ENCODE measurements at regions not wholly inside any gene's neighbourhood (a gene's known extent, or its start where the extent isn't known, plus 50 kb on each side); places are given as distances from the start of the nearest gene placed in this dataset.

DNA sequence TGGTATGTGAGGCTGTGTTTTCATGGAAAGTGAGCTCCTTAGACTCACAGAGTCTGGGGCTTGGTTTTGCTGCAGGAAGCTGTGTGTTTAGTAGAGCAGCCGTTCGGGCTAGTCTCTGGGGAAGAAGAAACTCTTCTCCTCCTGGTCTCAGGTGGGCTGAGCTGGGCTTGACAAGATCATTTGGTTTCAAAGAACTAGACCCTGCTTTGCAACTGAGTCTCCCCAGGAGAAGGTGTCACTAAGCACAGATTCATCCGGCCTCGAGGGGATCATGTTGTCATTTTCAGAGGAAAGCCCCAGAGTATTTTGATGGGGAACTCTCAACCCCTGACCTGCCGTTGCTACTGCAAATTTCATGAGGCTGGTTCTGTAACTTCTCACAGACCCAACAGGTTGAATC, 188.5 kb downstream of the FAM43A start:
- ChIA-PET POLR2A (no interaction called here), CTCF (no interaction called here)
- Mint-ChIP-seq H3K4me1 (ENCODE audit: insufficient read depth, unreplicated experiment) (peaks cover 28% of the 10 kb centered on the region), H3K27ac (ENCODE audit: low read depth, unreplicated experiment) (no peak overlapping the region), H3K36me3 (ENCODE audit: insufficient read depth, unreplicated experiment) (peaks cover 6% of the 10 kb centered on the region), H3K27me3 (ENCODE audit: insufficient read depth, unreplicated experiment) (no peaks in the 10 kb centered on the region), H3K9me3 (ENCODE audit: unreplicated experiment) (no peaks in the 10 kb centered on the region), H3K4me3 (ENCODE audit: unreplicated experiment) (no peak overlapping the region)
- BruUV-seq (replicated peaks), result no TSS peak
- intact Hi-C loops (cut with micrococcal nuclease), result no loop called here
- TF ChIP-seq CTCF (IDR thresholded peaks at IDR 0.05; ENCODE audit: unreplicated experiment), result no peak
- no peak for DNase-seq (ENCODE audit: unreplicated experiment)

DNA sequence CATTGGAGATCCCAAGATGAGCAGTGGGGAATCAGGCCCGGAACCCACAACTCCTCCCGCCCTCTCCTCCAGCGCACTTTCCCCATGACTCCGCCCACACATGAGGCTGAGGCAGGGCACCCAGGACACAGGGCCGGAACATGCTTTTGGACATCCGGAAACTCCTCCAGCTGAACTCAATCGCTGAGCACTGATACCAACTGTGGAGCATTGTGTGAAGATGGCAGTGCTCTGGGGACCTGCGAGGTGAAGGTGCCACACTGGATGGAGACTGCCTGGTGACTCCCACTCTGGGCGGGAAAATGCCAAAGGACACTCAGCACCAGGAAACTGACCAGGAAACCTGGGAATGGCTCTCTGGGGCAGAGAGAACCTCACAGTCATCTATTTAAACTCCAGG, 189.1 kb downstream of the FAM43A start:
- TF ChIP-seq CTCF (IDR thresholded peaks at IDR 0.05; ENCODE audit: unreplicated experiment), result no peak
- Mint-ChIP-seq H3K4me1 (ENCODE audit: insufficient read depth, unreplicated experiment) (peaks cover 27% of the 10 kb centered on the region), H3K9me3 (ENCODE audit: unreplicated experiment) (no peaks in the 10 kb centered on the region), H3K36me3 (ENCODE audit: insufficient read depth, unreplicated experiment) (peaks cover 6% of the 10 kb centered on the region), H3K4me3 (ENCODE audit: unreplicated experiment) (no peak overlapping the region), H3K27me3 (ENCODE audit: insufficient read depth, unreplicated experiment) (no peaks in the 10 kb centered on the region), H3K27ac (ENCODE audit: low read depth, unreplicated experiment) (peak overlapping the region; percentile 37)
- CTCF ChIA-PET, result interaction anchor here (0.6 kb wide), 1 partner anchor 386 kb away, joined by 3 read pairs; no protein-coding TSS in a partner anchor
- intact Hi-C loops (cut with micrococcal nuclease), result no loop called here
- BruUV-seq (replicated peaks), result no TSS peak
- no peak for DNase-seq (ENCODE audit: unreplicated experiment)
- POLR2A ChIA-PET, result interaction anchor here (0.6 kb wide), 1 partner anchor 106 kb away, joined by 3 read pairs; no protein-coding TSS in a partner anchor

DNA sequence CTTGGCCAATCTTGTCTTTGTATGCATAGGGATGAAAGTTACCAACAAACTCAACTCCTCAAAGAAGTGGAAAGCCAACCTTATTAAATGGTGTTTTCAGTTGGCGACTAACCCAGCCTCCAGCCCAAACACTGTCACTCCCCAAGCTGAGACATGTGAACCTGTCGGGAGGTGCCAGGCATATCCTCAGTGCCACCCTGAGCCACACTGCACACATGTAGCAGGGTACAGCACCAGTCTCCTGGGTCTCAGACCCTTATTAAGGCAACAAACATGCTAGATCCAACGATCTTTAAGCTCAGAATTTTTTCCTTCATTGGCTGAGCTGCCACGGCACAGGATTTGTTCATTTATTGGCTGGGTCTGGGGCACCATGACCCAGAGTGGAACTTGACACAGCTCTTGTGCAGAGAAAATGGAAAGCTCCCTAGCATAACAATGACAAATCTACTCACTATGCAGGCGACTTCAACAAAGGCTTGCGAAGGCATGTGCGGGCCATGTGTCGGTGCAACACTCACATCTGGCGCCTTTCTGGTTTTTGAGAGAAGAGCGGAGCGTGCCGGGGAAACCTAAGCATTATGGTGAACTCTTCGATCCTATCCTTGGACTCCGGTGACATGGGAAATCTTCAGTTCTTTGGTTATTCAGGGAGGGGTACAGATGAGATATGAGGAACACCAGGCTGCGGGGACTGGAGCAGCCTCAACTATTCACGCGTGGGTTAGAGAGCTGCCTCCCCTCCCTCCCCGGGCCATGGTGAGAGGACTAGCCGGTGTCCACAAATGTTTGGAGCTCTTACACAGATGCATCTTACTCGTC, 190.1 kb downstream of the FAM43A start:
- POLR2A ChIA-PET, result no interaction called here
- Mint-ChIP-seq H3K27me3 (ENCODE audit: insufficient read depth, unreplicated experiment) (no peaks in the 10 kb centered on the region), H3K4me3 (ENCODE audit: unreplicated experiment) (no peak overlapping the region), H3K36me3 (ENCODE audit: insufficient read depth, unreplicated experiment) (peaks cover 6% of the 10 kb centered on the region), H3K4me1 (ENCODE audit: insufficient read depth, unreplicated experiment) (peaks cover 23% of the 10 kb centered on the region), H3K27ac (ENCODE audit: low read depth, unreplicated experiment) (peak overlapping the region; percentile 37), H3K9me3 (ENCODE audit: unreplicated experiment) (no peaks in the 10 kb centered on the region)
- CTCF ChIA-PET, result interaction anchor here (0.6 kb wide), 1 partner anchor 385 kb away, joined by 3 read pairs; no protein-coding TSS in a partner anchor
- no TSS peak for BruUV-seq (replicated peaks)
- TF ChIP-seq CTCF (IDR thresholded peaks at IDR 0.05; ENCODE audit: unreplicated experiment), result no peak
- intact Hi-C loops (cut with micrococcal nuclease), result no loop called here
- DNase-seq (ENCODE audit: unreplicated experiment), result no peak

GRCh38 chr3:194876403-194877095, 190.9 kb downstream of the FAM43A start:
- POLR2A ChIA-PET, result interaction anchor here (0.6 kb wide), 1 partner anchor 374 kb away, joined by 3 read pairs; no protein-coding TSS in a partner anchor
- TF ChIP-seq CTCF (IDR thresholded peaks at IDR 0.05; ENCODE audit: unreplicated experiment), result no peak
- no peak overlapping the region for H3K27ac Mint-ChIP-seq (ENCODE audit: low read depth, unreplicated experiment)
- no TSS peak for BruUV-seq (replicated peaks)
- peaks cover 18% of the 10 kb centered on the region for H3K4me1 Mint-ChIP-seq (ENCODE audit: insufficient read depth, unreplicated experiment)
- H3K27me3 Mint-ChIP-seq (ENCODE audit: insufficient read depth, unreplicated experiment), result no peaks in the 10 kb centered on the region
- no peak for DNase-seq (ENCODE audit: unreplicated experiment)
- H3K36me3 Mint-ChIP-seq (ENCODE audit: insufficient read depth, unreplicated experiment), result peaks cover 6% of the 10 kb centered on the region
- no peak overlapping the region for H3K4me3 Mint-ChIP-seq (ENCODE audit: unreplicated experiment)
- no peaks in the 10 kb centered on the region for H3K9me3 Mint-ChIP-seq (ENCODE audit: unreplicated experiment)
- CTCF ChIA-PET, result no interaction called here
- intact Hi-C loops (cut with micrococcal nuclease), result no loop called here

All from MCF 10A (cell line).